Prostate gland (tissue), 2 donors: ENCODE measurements at regions not wholly inside any gene's neighbourhood (a gene's known extent, or its start where the extent isn't known, plus 50 kb on each side); places are given as distances from the start of the nearest gene placed in this dataset.

ENCODE experiments used
- POLR2A ChIP-seq: fragments of 450-650 bp; IDR thresholded peaks from one replicate; pipeline ENCODE4 v1.6.1; 2016; ENCODE audit warnings: antibody characterized with exemption, mild to moderate bottlenecking
- POLR2AphosphoS5 ChIP-seq: sonication (generic); formaldehyde crosslinking; IDR thresholded peaks from one replicate; pipeline ENCODE4 v1.6.1; 2017; ENCODE audit warnings: antibody characterized with exemption
- TF ChIP-seq, protein P1 (sequence below), 4 experiments: fragments of 200-600 bp in 2 of 4; fragments of 450-650 bp in 2 of 4; sonication (generic) in 2 of 4; IDR thresholded peaks; 1 replicate in 3 of 4; 2 replicates in 1 of 4; pipeline ENCODE4 v1.5.1; 2016 to 2019; ENCODE audit warnings: antibody characterized with exemption in 4 of 4, mild to moderate bottlenecking in 2 of 4, moderate library complexity in 2 of 4

- TF ChIP-seq POLR2AphosphoS5, result no peak
- TF ChIP-seq, protein P1, sequence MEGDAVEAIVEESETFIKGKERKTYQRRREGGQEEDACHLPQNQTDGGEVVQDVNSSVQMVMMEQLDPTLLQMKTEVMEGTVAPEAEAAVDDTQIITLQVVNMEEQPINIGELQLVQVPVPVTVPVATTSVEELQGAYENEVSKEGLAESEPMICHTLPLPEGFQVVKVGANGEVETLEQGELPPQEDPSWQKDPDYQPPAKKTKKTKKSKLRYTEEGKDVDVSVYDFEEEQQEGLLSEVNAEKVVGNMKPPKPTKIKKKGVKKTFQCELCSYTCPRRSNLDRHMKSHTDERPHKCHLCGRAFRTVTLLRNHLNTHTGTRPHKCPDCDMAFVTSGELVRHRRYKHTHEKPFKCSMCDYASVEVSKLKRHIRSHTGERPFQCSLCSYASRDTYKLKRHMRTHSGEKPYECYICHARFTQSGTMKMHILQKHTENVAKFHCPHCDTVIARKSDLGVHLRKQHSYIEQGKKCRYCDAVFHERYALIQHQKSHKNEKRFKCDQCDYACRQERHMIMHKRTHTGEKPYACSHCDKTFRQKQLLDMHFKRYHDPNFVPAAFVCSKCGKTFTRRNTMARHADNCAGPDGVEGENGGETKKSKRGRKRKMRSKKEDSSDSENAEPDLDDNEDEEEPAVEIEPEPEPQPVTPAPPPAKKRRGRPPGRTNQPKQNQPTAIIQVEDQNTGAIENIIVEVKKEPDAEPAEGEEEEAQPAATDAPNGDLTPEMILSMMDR (IDR thresholded peaks at IDR 0.05), result no peak
- no peak for TF ChIP-seq POLR2A
Observed at GRCh38 chr2:133879703-133880102, 311.4 kb upstream of the NCKAP5 start.
